Stimulated activated CD8-positive, alpha-beta memory T cell treated with anti-CD3 and anti-CD28 coated beads, Interleukin-7, amount 100 ng/mL, for 4 hours (primary cell): ENCODE measurements at regions not wholly inside any gene's neighbourhood (a gene's known extent, or its start where the extent isn't known, plus 50 kb on each side); places are given as distances from the start of the nearest gene placed in this dataset.
A peak's percentile ranks its signal among the peaks of the same experiment; 100 is the strongest.

ENCODE experiments used
- DNase-seq, 2 donors: peaks; one replicate each; pipeline ENCODE4 v3.0.0-alpha.2; 2020; ENCODE audit warnings: low read depth in 2 of 2

- no peak for DNase-seq
Observed at GRCh38 chr16:11401161-11402050, 56.1 kb downstream of the RMI2 start.

DNA sequence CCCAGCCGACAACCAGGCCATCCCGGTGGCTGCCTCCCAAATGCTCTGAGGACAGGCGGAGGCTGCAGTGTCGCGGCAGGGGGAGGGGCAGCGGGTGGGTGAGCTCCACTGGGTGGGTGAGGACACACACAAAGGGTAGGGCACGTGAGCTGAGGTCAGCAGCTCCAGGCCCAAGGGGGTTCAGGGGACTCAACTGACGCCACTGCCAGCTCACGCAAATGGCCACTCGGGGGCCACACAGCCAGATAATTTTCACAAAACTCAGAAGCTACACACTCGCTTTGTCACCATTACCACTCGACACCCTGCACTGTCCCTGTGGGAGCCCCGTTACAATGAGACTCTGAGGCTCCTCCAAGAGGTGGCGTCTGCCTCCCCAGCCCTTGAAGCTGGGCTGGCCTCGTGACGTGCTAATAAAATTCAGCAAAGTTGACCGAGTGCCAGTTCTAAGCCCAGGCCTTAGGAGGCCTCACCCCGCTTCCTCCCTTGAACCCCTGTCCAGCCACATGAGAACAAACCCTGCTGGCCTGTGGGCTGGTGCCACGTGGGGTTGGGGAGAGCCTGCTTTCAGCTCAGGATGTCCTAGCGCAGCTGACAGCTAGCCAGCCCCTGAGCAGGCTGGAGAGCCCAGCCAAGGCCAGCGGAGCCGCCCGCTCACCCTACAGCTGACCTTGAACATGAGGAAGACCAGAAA is 56.9 kb downstream of the RMI2 start:
- no peak for DNase-seq

GRCh38 chr16:11402745-11403533 is 57.7 kb downstream of the RMI2 start:
- DNase-seq, result no peak

DNA sequence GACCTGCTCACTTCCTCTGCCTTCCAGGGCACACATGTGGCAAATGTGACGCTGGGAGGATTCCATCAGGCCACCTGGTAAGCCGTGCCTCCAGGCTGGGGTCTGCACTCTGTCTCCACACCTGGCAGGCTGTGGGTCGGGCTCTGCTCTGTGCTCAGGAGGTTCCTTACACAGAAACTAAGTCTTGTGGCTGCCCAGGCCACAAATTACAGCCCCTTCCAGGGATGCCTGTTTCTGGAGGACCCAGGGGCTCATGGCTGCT is 58.2 kb downstream of the RMI2 start:
- DNase-seq, result no peak

DNA sequence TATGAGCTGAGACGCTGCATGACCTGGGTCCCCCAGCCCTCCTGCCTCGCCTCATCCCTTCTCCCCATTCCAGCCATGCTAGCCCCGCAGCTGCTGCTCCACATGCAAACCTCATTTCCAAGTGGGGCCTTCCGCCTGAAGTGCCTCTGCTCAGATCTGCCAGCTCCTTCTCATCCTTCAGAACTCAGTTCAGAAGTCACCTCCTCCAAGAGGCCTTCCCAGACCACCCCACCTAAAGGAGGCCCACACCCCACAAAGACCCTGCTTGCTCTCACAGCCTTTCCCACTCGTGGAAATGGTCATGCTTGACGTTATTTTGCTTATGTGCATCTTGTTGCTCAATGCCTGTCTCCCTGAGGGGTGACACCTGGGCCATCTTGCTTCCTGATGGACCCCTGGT is 58.7 kb downstream of the RMI2 start:
- no peak for DNase-seq

GRCh38 chr16:11404603-11405002 is 59.3 kb downstream of the RMI2 start:
- no peak for DNase-seq

- DNase-seq, result no peak
Observed at GRCh38 chr16:11405331-11406176, 60.3 kb downstream of the RMI2 start.

DNA sequence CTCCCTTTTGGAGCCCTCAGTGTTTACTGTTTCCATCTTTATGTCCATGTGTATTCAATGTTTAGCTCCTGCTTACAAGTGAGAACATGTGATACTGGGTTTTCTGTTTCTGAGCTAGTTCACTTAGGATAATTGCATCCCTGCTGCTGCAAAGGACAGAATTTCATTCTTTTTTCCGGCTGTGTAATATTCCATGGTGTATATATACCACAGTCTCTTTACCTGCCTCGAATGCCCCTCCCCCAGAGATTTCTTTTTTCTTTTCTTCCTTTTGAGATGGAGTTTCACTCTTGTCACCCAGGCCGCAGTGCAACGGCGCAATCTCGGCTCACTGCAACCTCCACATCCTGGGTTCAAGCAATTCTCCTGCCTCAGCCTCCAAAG is 60.9 kb downstream of the RMI2 start:
- DNase-seq, result no peak

DNA sequence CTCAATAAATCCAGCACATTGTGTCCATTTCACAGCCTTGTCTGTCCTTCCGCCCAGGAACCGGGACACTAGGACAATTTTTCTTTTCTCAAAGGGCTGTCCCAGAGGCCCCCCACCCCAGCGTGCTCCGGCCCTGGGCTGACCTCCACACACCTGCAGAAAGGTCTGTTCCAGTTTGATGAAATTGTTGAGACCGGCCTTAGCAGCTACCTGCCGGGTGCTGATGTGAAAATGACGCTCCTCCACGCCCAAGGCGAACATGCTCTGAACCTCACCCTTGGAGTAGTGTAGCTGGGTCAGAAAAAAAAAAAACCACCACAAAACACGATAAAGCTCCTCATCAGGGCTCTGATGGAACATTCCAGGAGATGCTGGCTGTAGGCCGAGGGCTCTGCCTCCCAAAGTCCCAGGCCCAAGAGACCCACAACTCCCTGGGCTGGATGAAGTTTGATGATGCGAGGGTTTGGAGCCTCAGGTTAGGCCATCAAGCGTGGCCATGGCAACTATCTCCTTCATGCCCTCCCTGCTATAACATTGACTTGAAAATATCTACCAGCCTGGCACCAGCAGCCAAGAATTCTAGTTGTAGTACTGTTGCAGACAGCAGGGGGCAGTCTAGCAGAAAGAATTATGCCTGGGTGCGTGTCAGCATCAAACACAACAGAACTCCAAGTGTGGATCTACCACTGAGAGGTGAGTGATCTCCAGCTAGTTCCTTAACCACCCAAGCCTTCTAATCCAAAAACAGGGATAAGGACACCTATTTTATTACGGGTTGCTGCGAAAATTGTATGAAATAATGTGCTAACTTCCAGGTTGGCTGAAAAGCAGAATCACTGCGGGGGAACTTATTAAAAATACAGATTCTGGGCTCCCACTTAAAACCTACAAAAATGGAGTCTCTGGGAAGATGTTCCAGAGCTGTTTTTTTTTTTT is 62.1 kb downstream of the RMI2 start:
- peak; percentile 13 to 29 for DNase-seq

- no peak for DNase-seq
Observed at GRCh38 chr16:11408216-11408615, 63.0 kb downstream of the RMI2 start.

DNA sequence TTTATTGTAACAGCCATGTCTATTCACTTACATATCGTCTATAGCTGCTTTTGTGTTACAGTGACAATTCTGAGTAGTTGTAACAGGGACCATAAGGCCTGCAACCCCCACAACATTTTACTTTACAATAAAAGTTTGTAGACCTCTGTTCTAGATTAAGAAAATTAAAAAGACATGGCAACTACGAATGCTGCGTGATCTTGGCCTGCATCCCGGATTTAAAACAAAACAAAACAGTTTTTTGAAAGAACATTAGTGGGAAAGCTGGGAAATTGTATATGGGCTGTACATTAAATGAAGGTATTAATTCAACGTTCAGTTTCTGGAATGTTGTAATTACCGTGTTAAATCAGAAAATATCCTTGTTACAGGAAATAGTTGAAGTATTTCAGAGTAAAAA is 64.1 kb downstream of the RMI2 start:
- no peak for DNase-seq

DNA sequence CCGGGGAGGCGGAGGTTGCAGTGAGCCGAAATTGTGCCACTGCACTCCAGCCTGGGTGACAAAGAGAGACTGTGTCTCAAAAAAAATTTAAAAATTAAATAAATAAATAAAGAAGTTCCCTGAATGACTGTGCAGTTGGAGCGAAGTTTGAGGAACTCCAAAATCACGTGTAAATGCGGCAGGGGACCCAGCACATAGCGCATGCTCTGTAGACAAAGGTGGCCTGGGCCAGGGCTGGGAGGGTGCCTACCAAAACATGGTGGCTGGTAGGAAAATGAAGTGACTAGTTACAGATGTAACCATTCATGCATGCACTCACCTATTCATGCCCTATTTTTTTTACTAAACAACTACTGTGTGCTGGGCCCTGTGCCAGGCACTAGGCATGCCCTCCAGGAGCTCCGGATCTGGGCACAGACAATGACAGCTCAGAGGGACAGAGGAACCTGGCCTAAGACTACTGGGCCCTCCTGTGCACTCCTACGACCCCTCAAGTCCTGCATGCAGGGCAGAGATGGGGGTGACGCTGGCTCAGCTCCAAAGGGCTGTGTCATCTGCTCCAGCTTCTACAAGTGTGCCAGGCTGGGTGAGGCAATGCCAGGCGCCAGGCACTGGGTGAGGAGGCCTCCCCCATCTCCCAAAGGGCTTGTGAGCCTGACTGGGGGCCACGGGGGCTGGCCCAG is 65.3 kb downstream of the RMI2 start:
- no peak for DNase-seq

DNA sequence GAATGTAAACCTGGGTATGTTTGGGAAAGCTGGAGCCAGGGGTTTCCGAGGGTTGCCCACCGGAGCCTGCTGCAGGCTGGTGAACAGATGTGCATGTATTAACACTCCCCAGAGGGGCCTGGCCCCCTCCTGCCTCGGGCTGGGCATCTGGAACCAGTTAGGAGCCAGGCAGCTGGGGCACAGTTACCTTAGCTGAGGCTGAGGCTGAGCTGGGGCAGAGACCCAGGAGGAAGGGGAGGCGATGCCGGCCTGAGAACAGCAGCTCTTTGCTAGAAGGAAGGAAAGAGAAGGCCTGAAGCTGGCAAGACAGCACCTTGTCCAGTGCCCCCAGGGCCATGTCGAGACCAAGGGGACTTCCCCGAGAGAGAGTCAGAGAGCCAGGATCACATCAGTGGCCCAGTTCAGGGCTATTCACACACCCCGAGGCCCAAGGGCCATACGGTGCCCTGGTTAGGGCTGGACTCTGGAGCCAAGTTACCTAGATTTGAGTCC is 65.8 kb downstream of the RMI2 start:
- DNase-seq, result no peak

DNA sequence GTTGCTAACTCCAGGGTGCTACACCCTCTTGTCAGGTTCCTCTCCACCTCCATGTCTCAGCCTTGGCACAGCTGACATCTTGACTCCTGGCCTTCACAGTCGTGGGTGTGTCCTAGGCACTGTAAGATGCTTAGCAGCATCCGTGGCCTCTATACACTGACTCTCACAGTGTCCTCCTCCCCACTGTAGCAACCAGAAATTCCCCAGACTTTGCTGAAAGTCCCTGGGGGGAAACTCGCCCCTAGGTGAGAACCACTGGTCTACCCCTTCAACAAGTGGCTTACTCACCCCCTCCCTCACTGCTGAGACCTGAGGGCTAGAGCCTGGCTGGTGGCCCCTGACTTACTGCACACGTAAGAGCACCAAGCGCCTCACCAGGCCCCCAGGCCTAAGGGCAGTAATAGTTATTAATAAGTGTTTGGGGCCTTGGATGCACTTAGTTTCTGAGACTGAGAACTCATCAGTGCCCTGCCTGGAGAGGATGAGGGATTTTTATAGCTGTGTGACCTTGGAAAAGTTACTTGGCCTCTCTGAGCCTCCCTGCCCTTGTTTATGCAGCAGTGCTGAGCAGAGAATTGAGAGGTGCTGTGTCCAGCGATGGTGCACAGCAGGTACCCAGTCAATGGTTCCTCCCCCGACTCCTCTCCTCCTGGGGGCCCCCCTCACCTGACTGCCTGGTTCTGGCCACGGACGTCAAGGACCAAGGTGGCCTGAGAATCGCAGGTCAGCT is 67.1 kb downstream of the RMI2 start:
- DNase-seq, result no peak

DNA sequence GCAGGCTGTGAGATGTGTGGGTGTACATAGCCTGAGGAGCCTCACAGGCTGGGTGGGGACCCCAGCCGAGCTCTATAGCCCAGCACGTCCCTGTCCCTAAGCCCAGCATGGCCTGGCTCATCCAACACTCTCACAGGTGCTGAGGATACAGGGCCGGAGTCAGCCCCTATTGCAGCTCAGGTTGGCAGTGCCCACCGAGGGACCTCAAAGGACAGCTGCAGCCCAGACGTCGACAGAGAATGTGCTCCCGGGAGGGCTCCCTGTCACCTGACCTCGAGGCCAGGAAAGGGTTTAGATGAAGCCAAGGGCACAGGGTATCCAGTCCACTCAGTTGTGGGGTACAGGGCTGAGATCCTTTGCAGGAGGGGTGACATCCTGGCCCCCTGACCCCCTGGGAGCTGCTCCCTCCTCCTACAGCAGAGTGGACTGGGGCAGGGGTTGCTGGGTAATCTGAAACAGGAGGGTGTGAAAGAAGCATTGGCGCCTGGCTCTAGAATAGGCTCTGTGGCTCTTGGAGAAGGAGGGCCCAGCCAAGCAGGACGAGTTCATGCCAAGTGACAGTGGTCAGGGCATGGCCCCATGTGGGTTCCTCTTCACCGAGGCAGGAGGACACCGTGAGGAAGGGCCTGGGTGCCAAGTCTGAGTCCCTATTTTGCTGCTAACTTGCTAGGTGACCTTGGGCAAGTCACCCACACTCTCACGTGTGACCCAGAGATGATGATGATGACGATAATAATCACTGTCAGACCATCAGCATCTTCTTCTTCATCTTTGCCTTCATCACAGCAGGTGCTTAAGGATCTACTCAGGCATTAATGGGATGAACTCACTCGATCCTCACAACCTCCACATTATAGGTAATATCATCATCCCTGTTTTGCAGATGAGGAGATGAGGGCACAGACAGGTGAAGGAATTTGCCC is 68.0 kb downstream of the RMI2 start:
- no peak for DNase-seq

- DNase-seq, result no peak
Observed at GRCh38 chr16:11413907-11414595, 68.8 kb downstream of the RMI2 start.
